GM23248 (cell line): ENCODE measurements at regions not wholly inside any gene's neighbourhood (a gene's known extent, or its start where the extent isn't known, plus 50 kb on each side); places are given as distances from the start of the nearest gene placed in this dataset.

Experiments used
- DNase-seq: peaks from one replicate; pipeline ENCODE4 v3.0.0-alpha.2; 2015
- H2AFZ ChIP-seq: fragments of 200-600 bp; sonication (generic); 2 replicates; pipeline ENCODE4 v1.6.1; 2016; ENCODE audit warnings: antibody characterized with exemption
- H3F3A ChIP-seq: fragments of 200-600 bp; sonication (generic); 2 replicates; pipeline ENCODE4 v1.6.1; 2016; ENCODE audit warnings: mild to moderate bottlenecking, antibody characterized with exemption, mixed run types; ENCODE audit not compliant: insufficient read depth
- H3K27ac ChIP-seq: fragments of 200-600 bp; sonication (generic); 2 replicates; pipeline ENCODE4 v1.5.1; 2016; ENCODE audit warnings: mild to moderate bottlenecking
- H3K27me3 ChIP-seq: fragments of 200-600 bp; sonication (generic); replicated peaks from 2 replicates; pipeline ENCODE4 v1.6.1; 2016; ENCODE audit warnings: mild to moderate bottlenecking; ENCODE audit not compliant: insufficient read depth
- H3K36me3 ChIP-seq: fragments of 200-600 bp; sonication (generic); 2 replicates; pipeline ENCODE4 v1.6.1; 2016; ENCODE audit warnings: low read depth, mild to moderate bottlenecking
- H3K4me1 ChIP-seq: fragments of 200-600 bp; sonication (generic); 2 replicates; pipeline ENCODE4 v1.6.1; 2016; ENCODE audit warnings: mild to moderate bottlenecking; ENCODE audit not compliant: insufficient read depth
- H3K4me2 ChIP-seq: fragments of 200-600 bp; sonication (generic); one replicate; pipeline ENCODE4 v1.6.1; 2016; ENCODE audit warnings: mild to moderate bottlenecking; ENCODE audit not compliant: unreplicated experiment
- H3K4me3 ChIP-seq: fragments of 200-600 bp; sonication (generic); 2 replicates; pipeline ENCODE4 v1.5.1; 2016; ENCODE audit warnings: mild to moderate bottlenecking
- H3K79me2 ChIP-seq: fragments of 200-600 bp; sonication (generic); 2 replicates; pipeline ENCODE4 v1.6.1; 2016; ENCODE audit warnings: mild to moderate bottlenecking; ENCODE audit not compliant: insufficient read depth
- H3K9ac ChIP-seq: fragments of 200-600 bp; sonication (generic); 2 replicates; pipeline ENCODE4 v1.6.1; 2016; ENCODE audit warnings: mild to moderate bottlenecking
- H3K9me2 ChIP-seq: fragments of 200-600 bp; sonication (generic); 2 replicates; pipeline ENCODE4 v1.6.1; 2016; ENCODE audit warnings: mixed run types, mild to moderate bottlenecking, moderate library complexity; ENCODE audit not compliant: insufficient read depth
- H3K9me3 ChIP-seq: fragments of 200-600 bp; sonication (generic); one replicate; pipeline ENCODE4 v1.6.1; 2017; ENCODE audit warnings: low read depth
- H4K20me1 ChIP-seq: fragments of 200-600 bp; sonication (generic); 2 replicates; pipeline ENCODE4 v1.6.0; 2016; ENCODE audit not compliant: insufficient read depth
- EZH2 ChIP-seq: fragments of 200-600 bp; sonication (generic); IDR thresholded peaks from 2 replicates; pipeline ENCODE4 v1.6.1; 2018; ENCODE audit warnings: antibody characterized with exemption, mild to moderate bottlenecking; ENCODE audit not compliant: insufficient read depth, poor library complexity, severe bottlenecking
- EZH2phosphoT487 ChIP-seq: fragments of 200-600 bp; sonication (generic); IDR thresholded peaks from 2 replicates; pipeline ENCODE4 v1.6.1; 2018; ENCODE audit warnings: antibody characterized with exemption, moderate library complexity, mild to moderate bottlenecking, low read depth; ENCODE audit not compliant: insufficient read depth
- WGBS, 2 experiments: methylation state at CpG; one replicate each; pipeline ENCODE4 v1.1.6; 2015 to 2017; ENCODE audit warnings: low lambda C conversion rate in 2 of 2, low coverage in 1 of 2; ENCODE audit errors: missing lambda C conversion rate in 2 of 2; 5-methylcytosine and 5-hydroxymethylcytosine counted together
- in situ Hi-C: fragments of 300-500 bp; cut with MboI; formaldehyde crosslinking; loops from 2 replicates; pipeline ENCODE4 v1.15.0; 2020

- no peak for TF ChIP-seq EZH2phosphoT487
- TF ChIP-seq EZH2 = no peak
- 36% methylated on average over 10 to 11 of the region's 11 CpGs for WGBS, 2 experiments
- no peaks in the 10 kb centered on the region for H3F3A ChIP-seq
- no peak overlapping the region for H3K4me2 ChIP-seq
- no peaks in the 10 kb centered on the region for H3K9me2 ChIP-seq
- H3K27ac ChIP-seq = no peak overlapping the region
- no peaks in the 10 kb centered on the region for H3K27me3 ChIP-seq
- no peak overlapping the region for H3K4me3 ChIP-seq
- H3K9ac ChIP-seq = no peak overlapping the region
- no peaks in the 10 kb centered on the region for H3K79me2 ChIP-seq
- DNase-seq = no peak
- H2AFZ ChIP-seq = no peak overlapping the region
- no peaks in the 10 kb centered on the region for H3K9me3 ChIP-seq
- in situ Hi-C loops = no loop called here
- H3K4me1 ChIP-seq = no peaks in the 10 kb centered on the region
- H4K20me1 ChIP-seq = no peaks in the 10 kb centered on the region
- no peaks in the 10 kb centered on the region for H3K36me3 ChIP-seq
Measured at GRCh38 chr7:98557538-98558031, 59.5 kb upstream of the NPTX2 start.

- TF ChIP-seq EZH2 (no peak), EZH2phosphoT487 (no peak)
- no peak overlapping the region for H3K4me3 ChIP-seq
- H2AFZ ChIP-seq = no peak overlapping the region
- no peaks in the 10 kb centered on the region for H3K79me2 ChIP-seq
- H3K27me3 ChIP-seq = no peaks in the 10 kb centered on the region
- no peak overlapping the region for H3K9ac ChIP-seq
- H3K9me2 ChIP-seq = no peaks in the 10 kb centered on the region
- no peak for DNase-seq
- no peaks in the 10 kb centered on the region for H4K20me1 ChIP-seq
- no peaks in the 10 kb centered on the region for H3K9me3 ChIP-seq
- H3F3A ChIP-seq = no peaks in the 10 kb centered on the region
- no peak overlapping the region for H3K27ac ChIP-seq
- H3K36me3 ChIP-seq = no peaks in the 10 kb centered on the region
- in situ Hi-C loops = no loop called here
- WGBS, 2 experiments = 43 to 48% methylated on average over 12 of the region's 12 CpGs
- no peaks in the 10 kb centered on the region for H3K4me1 ChIP-seq
- no peak overlapping the region for H3K4me2 ChIP-seq
Measured at GRCh38 chr7:98556288-98556687, 60.8 kb upstream of the NPTX2 start.

DNA sequence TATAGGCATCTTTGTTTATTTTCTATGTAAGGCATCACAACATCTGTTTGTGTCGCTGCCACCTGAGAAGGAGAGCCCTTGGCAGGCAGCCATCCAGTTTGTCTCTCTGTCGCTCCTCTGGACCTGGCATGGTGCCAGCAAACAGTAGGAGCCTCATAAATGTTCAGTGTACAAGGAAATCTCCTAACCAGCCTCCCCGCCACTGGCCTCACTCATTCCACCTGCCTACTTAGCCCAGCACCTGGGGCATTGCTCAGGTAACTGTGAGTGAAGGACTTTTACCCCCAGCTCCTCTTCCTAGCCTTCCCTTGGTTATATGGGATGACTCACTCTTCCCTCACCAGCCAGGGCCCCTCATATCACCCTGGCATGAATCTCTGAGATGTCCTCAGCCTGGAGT, 61.7 kb upstream of the NPTX2 start:
- Histone ChIP-seq H3K27me3 (no peaks in the 10 kb centered on the region), H3K9ac (no peak overlapping the region), H3K36me3 (no peaks in the 10 kb centered on the region), H3F3A (no peaks in the 10 kb centered on the region), H3K4me2 (no peak overlapping the region), H2AFZ (no peak overlapping the region), H3K79me2 (no peaks in the 10 kb centered on the region), H3K9me2 (no peaks in the 10 kb centered on the region), H3K27ac (no peak overlapping the region), H3K9me3 (no peaks in the 10 kb centered on the region), H3K4me3 (no peak overlapping the region), H4K20me1 (no peaks in the 10 kb centered on the region), H3K4me1 (no peaks in the 10 kb centered on the region)
- TF ChIP-seq EZH2phosphoT487 = no peak
- no peak for TF ChIP-seq EZH2
- WGBS, 2 experiments = 25 to 28% methylated on average over 3 of the region's 3 CpGs
- in situ Hi-C loops = no loop called here
- DNase-seq = no peak

GRCh38 chr7:98553666-98554065, 63.4 kb upstream of the NPTX2 start:
- H3F3A ChIP-seq = no peaks in the 10 kb centered on the region
- H3K27ac ChIP-seq = no peak overlapping the region
- in situ Hi-C loops = no loop called here
- no peak overlapping the region for H2AFZ ChIP-seq
- no peak overlapping the region for H3K9ac ChIP-seq
- H3K27me3 ChIP-seq = no peaks in the 10 kb centered on the region
- DNase-seq = no peak
- no peak overlapping the region for H3K4me3 ChIP-seq
- H3K36me3 ChIP-seq = no peaks in the 10 kb centered on the region
- H3K79me2 ChIP-seq = no peaks in the 10 kb centered on the region
- TF ChIP-seq EZH2phosphoT487 (no peak), EZH2 (no peak)
- H4K20me1 ChIP-seq = no peaks in the 10 kb centered on the region
- no peaks in the 10 kb centered on the region for H3K9me3 ChIP-seq
- 5 to 8% methylated on average over 7 of the region's 7 CpGs for WGBS, 2 experiments
- H3K4me1 ChIP-seq = no peaks in the 10 kb centered on the region
- no peaks in the 10 kb centered on the region for H3K9me2 ChIP-seq
- H3K4me2 ChIP-seq = no peak overlapping the region
